GM19023 (cell line): ENCODE measurements at regions not wholly inside any gene's neighbourhood (a gene's known extent, or its start where the extent isn't known, plus 50 kb on each side); places are given as distances from the start of the nearest gene placed in this dataset.
A peak's percentile ranks its signal among the peaks of the same experiment; 100 is the strongest.

Experiments used
- ATAC-seq: cut with Tn5 transposase; IDR thresholded peaks from one replicate; pipeline ENCODE4 v1.9.1; 2021; ENCODE audit warnings: mild to moderate bottlenecking, moderate library complexity; ENCODE audit not compliant: unreplicated experiment

GRCh38 chr3:176574786-176575185, 622.5 kb downstream of the TBL1XR1 start:
- no peak for ATAC-seq

- ATAC-seq, result no peak
Observed at GRCh38 chr3:176571926-176572325, 625.4 kb downstream of the TBL1XR1 start.

- ATAC-seq, result no peak
Observed at GRCh38 chr3:176570992-176571391, 626.3 kb downstream of the TBL1XR1 start.

GRCh38 chr3:176568189-176568588, 629.1 kb downstream of the TBL1XR1 start:
- no peak for ATAC-seq

GRCh38 chr3:176566757-176567156, 630.5 kb downstream of the TBL1XR1 start:
- no peak for ATAC-seq

GRCh38 chr3:176562331-176562730, 635.0 kb downstream of the TBL1XR1 start:
- ATAC-seq, result no peak

GRCh38 chr3:176561826-176562225, 635.5 kb downstream of the TBL1XR1 start:
- no peak for ATAC-seq

GRCh38 chr3:176554791-176555654, 642.3 kb downstream of the TBL1XR1 start:
- ATAC-seq, result no peak

- ATAC-seq, result no peak
Observed at GRCh38 chr3:176554264-176554663, 643.0 kb downstream of the TBL1XR1 start.

GRCh38 chr3:176526942-176527341, 670.3 kb downstream of the TBL1XR1 start:
- no peak for ATAC-seq

- ATAC-seq, result no peak
Observed at GRCh38 chr3:176526225-176526624, 671.1 kb downstream of the TBL1XR1 start.

- no peak for ATAC-seq
Observed at GRCh38 chr3:176523114-176523513, 674.2 kb downstream of the TBL1XR1 start.

- ATAC-seq, result no peak
Observed at GRCh38 chr3:176522436-176522835, 674.8 kb downstream of the TBL1XR1 start.

GRCh38 chr3:176521531-176522175, 675.6 kb downstream of the TBL1XR1 start:
- ATAC-seq, result no peak

GRCh38 chr3:176514297-176514696, 683.0 kb downstream of the TBL1XR1 start:
- ATAC-seq, result no peak

- ATAC-seq, result no peak
Observed at GRCh38 chr3:176513604-176514003, 683.7 kb downstream of the TBL1XR1 start.

- ATAC-seq, result no peak
Observed at GRCh38 chr3:176512037-176512436, 685.2 kb downstream of the TBL1XR1 start.

- ATAC-seq, result no peak
Observed at GRCh38 chr3:176510097-176510496, 687.2 kb downstream of the TBL1XR1 start.

GRCh38 chr3:176505878-176506621, 691.2 kb downstream of the TBL1XR1 start:
- no peak for ATAC-seq

GRCh38 chr3:176491084-176491483, 706.2 kb downstream of the TBL1XR1 start:
- ATAC-seq, result no peak

GRCh38 chr3:176490357-176490756, 706.9 kb downstream of the TBL1XR1 start:
- peak; percentile 60 for ATAC-seq

GRCh38 chr3:176479248-176479647, 718.0 kb downstream of the TBL1XR1 start:
- ATAC-seq, result no peak
